ENCODE measurements at regions not wholly inside any gene's neighbourhood (a gene's known extent, or its start where the extent isn't known, plus 50 kb on each side); places are given as distances from the start of the nearest gene placed in this dataset.

GRCh38 chr2:37544591-37545031 is 126.8 kb downstream of the CDC42EP3 start:
- Histone ChIP-seq H3K4me2 (ENCODE audit: insufficient read depth, low read length) (no peak overlapping the region), H3K4me1 (replicated peaks in 1 of 2; ENCODE audit: control insufficient read depth in 2 of 2, insufficient read depth in 2 of 2, low read length in 2 of 2) (no peaks in the 10 kb centered on the region), H3K9ac (ENCODE audit: insufficient read depth in 1 of 2, low read depth in 2 of 2, low read length in 2 of 2) (no peak overlapping the region), H4K20me1 (replicated peaks; ENCODE audit: control insufficient read depth, insufficient read depth, low read length) (no peaks in the 10 kb centered on the region), H3K27me3 (ENCODE audit: control insufficient read depth in 2 of 2, insufficient read depth in 2 of 2, low read length in 2 of 2) (no peaks in the 10 kb centered on the region), H3K27ac (ENCODE audit: extremely low read depth, low read depth, low read length) (no peak overlapping the region), H3K79me2 (ENCODE audit: control insufficient read depth, insufficient read depth, low read length) (no peaks in the 10 kb centered on the region), H3K9me3 (replicated peaks; ENCODE audit: control insufficient read depth, insufficient read depth, low read depth, low read length) (no peaks in the 10 kb centered on the region), H3K36me3 (ENCODE audit: control insufficient read depth, insufficient read depth, low read length) (no peaks in the 10 kb centered on the region), H3K4me3 (no peak overlapping the region), H2AFZ (ENCODE audit: low read depth, low read length) (no peak overlapping the region), H3K9me1 (ENCODE audit: control insufficient read depth, insufficient read depth, low read length) (no peaks in the 10 kb centered on the region)
- intact Hi-C loops (cut with micrococcal nuclease), result no loop called here
- no peak for ATAC-seq
- ChIA-PET POLR2A (no interaction called here), CTCF (ENCODE audit: low intra/inter-chr PET ratio) (no interaction called here)
- no TSS peak for BruUV-seq (replicated peaks)
- 0% methylated on average over 1 of the region's 1 CpG for WGBS (ENCODE audit: insufficient coverage, low coverage, missing lambda C conversion rate)
- in situ Hi-C loops (cut with MboI), result no loop called here
- no peak for FAIRE-seq
- no peak for DNase-seq (ENCODE audit: extremely low read depth in 1 of 4, low spot score in 3 of 4)
- no peak for TF ChIP-seq FOXA3 (CRISPR knock-in tag; conservative IDR thresholded peaks at IDR 0.05 in 1 of 2, IDR thresholded peaks at IDR 0.05 in 1 of 2)
- TF ChIP-seq ZNF449 (CRISPR knock-in tag; IDR thresholded peaks at IDR 0.05), result no peak
- TF ChIP-seq CHD4 (IDR thresholded peaks at IDR 0.05; ENCODE audit: insufficient read depth, insufficient replicate concordance, low read depth, low read length, poor library complexity, severe bottlenecking), result no peak
- no peak for TF ChIP-seq NR2C1 (IDR thresholded peaks at IDR 0.05)
- no peak for TF ChIP-seq NR2C1 (tag; IDR thresholded peaks at IDR 0.05)
- TF ChIP-seq, protein P1, sequence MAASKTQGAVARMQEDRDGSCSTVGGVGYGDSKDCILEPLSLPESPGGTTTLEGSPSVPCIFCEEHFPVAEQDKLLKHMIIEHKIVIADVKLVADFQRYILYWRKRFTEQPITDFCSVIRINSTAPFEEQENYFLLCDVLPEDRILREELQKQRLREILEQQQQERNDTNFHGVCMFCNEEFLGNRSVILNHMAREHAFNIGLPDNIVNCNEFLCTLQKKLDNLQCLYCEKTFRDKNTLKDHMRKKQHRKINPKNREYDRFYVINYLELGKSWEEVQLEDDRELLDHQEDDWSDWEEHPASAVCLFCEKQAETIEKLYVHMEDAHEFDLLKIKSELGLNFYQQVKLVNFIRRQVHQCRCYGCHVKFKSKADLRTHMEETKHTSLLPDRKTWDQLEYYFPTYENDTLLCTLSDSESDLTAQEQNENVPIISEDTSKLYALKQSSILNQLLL (CRISPR knock-in tag; IDR thresholded peaks at IDR 0.05; ENCODE audit: borderline replicate concordance), result no peak
- no peak for TF ChIP-seq ZKSCAN8 (CRISPR knock-in tag; IDR thresholded peaks at IDR 0.05)
- no peak for TF ChIP-seq POLR2B (IDR thresholded peaks at IDR 0.05; ENCODE audit: low read depth, partially characterized antibody)
- no peak for TF ChIP-seq SRSF7 (optimal IDR thresholded peaks at IDR 0.05; ENCODE audit: low read depth, low read length)
- TF ChIP-seq, protein P2, sequence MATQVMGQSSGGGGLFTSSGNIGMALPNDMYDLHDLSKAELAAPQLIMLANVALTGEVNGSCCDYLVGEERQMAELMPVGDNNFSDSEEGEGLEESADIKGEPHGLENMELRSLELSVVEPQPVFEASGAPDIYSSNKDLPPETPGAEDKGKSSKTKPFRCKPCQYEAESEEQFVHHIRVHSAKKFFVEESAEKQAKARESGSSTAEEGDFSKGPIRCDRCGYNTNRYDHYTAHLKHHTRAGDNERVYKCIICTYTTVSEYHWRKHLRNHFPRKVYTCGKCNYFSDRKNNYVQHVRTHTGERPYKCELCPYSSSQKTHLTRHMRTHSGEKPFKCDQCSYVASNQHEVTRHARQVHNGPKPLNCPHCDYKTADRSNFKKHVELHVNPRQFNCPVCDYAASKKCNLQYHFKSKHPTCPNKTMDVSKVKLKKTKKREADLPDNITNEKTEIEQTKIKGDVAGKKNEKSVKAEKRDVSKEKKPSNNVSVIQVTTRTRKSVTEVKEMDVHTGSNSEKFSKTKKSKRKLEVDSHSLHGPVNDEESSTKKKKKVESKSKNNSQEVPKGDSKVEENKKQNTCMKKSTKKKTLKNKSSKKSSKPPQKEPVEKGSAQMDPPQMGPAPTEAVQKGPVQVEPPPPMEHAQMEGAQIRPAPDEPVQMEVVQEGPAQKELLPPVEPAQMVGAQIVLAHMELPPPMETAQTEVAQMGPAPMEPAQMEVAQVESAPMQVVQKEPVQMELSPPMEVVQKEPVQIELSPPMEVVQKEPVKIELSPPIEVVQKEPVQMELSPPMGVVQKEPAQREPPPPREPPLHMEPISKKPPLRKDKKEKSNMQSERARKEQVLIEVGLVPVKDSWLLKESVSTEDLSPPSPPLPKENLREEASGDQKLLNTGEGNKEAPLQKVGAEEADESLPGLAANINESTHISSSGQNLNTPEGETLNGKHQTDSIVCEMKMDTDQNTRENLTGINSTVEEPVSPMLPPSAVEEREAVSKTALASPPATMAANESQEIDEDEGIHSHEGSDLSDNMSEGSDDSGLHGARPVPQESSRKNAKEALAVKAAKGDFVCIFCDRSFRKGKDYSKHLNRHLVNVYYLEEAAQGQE (IDR thresholded peaks at IDR 0.05; ENCODE audit: borderline replicate concordance), result no peak
- TF ChIP-seq, protein P2 (CRISPR knock-in tag; IDR thresholded peaks at IDR 0.05; ENCODE audit: low read depth), result no peak
- TF ChIP-seq HDAC2 (IDR thresholded peaks at IDR 0.05), result no peak
- no peak for TF ChIP-seq FIP1L1 (IDR thresholded peaks at IDR 0.05; ENCODE audit: low read depth, low read length, poor library complexity, severe bottlenecking)

Data from K562 (cell line).